ENCODE measurements at regions not wholly inside any gene's neighbourhood (a gene's known extent, or its start where the extent isn't known, plus 50 kb on each side); places are given as distances from the start of the nearest gene placed in this dataset.

DNA sequence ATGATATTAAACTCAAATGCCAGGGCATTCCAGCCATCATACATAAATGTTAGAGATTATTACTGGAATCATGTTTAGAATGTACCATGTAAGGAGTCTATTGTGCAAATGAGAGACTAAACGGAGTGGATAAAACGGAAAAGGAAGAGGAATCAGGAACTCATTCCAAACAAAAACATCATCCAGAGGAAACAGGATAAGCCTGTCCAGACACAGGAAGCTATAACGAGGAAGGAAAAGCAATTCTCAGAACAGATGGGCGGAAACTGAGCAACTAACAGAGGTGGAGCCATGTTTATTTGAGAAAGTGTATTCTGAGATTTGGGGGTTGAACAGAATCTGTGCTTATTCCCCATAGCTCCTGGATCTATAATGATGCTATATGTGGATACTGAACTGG, 52.3 kb upstream of the TRIM24 start:
- TF ChIP-seq, protein P1, sequence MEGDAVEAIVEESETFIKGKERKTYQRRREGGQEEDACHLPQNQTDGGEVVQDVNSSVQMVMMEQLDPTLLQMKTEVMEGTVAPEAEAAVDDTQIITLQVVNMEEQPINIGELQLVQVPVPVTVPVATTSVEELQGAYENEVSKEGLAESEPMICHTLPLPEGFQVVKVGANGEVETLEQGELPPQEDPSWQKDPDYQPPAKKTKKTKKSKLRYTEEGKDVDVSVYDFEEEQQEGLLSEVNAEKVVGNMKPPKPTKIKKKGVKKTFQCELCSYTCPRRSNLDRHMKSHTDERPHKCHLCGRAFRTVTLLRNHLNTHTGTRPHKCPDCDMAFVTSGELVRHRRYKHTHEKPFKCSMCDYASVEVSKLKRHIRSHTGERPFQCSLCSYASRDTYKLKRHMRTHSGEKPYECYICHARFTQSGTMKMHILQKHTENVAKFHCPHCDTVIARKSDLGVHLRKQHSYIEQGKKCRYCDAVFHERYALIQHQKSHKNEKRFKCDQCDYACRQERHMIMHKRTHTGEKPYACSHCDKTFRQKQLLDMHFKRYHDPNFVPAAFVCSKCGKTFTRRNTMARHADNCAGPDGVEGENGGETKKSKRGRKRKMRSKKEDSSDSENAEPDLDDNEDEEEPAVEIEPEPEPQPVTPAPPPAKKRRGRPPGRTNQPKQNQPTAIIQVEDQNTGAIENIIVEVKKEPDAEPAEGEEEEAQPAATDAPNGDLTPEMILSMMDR (IDR thresholded peaks at IDR 0.05) = no peak
- no peak for TF ChIP-seq EZH2 (IDR thresholded peaks at IDR 0.05; ENCODE audit: borderline replicate concordance, insufficient read depth, low read depth, low read length, poor library complexity, severe bottlenecking)
